ENCODE measurements at regions not wholly inside any gene's neighbourhood (a gene's known extent, or its start where the extent isn't known, plus 50 kb on each side); places are given as distances from the start of the nearest gene placed in this dataset.

GRCh38 chr16:60463986-60464385, 1572.3 kb downstream of the CDH8 start:
- H3K4me1 ChIP-seq (ENCODE audit: control insufficient read depth, insufficient read depth, low read length) = no peaks in the 10 kb centered on the region
- H3K4me2 ChIP-seq (ENCODE audit: control insufficient read depth, insufficient read depth) = no peak overlapping the region
- no peak for FAIRE-seq
- H4K20me1 ChIP-seq (ENCODE audit: control insufficient read depth, insufficient read depth) = no peaks in the 10 kb centered on the region
- H3K27ac ChIP-seq (ENCODE audit: control insufficient read depth, insufficient read depth) = no peak overlapping the region
- RAD21 ChIA-PET (ENCODE audit: unreplicated experiment) = no interaction called here
- no peak for ATAC-seq
- no peaks in the 10 kb centered on the region for H3K36me3 ChIP-seq (ENCODE audit: control insufficient read depth in 2 of 2, insufficient read depth in 2 of 2, low read length in 1 of 2)
- no peak overlapping the region for H3K4me3 ChIP-seq
- CTCF ChIA-PET = no interaction called here
- no TSS peak for BruUV-seq (replicated peaks)
- in situ Hi-C loops (cut with MboI) (no loop called here), intact Hi-C loops (cut with micrococcal nuclease; ENCODE audit: unreplicated experiment) (no loop called here)
- no peak for TF ChIP-seq BACH1 (IDR thresholded peaks at IDR 0.05; ENCODE audit: borderline replicate concordance)
- no peak for TF ChIP-seq NR2F1 (conservative IDR thresholded peaks at IDR 0.05)
- TF ChIP-seq SRF (IDR thresholded peaks at IDR 0.05; ENCODE audit: low read depth in 2 of 2, low read length in 2 of 2) = no peak
- TF ChIP-seq NFYB (IDR thresholded peaks at IDR 0.05; ENCODE audit: insufficient read depth, low read depth, low read length) = no peak
- no peak for TF ChIP-seq SIX5 (IDR thresholded peaks at IDR 0.05; ENCODE audit: low read depth, low read length, severe bottlenecking)
- TF ChIP-seq NFXL1 (IDR thresholded peaks at IDR 0.05; ENCODE audit: borderline replicate concordance) = no peak
- no peaks in the 10 kb centered on the region for H3K79me2 ChIP-seq (ENCODE audit: control insufficient read depth, insufficient read depth, low read length)
- H2AFZ ChIP-seq (ENCODE audit: control insufficient read depth, low read depth, low read length) = no peak overlapping the region
- POLR2A ChIA-PET = no interaction called here
- no peaks in the 10 kb centered on the region for H3K9me3 ChIP-seq (replicated peaks; ENCODE audit: control insufficient read depth, insufficient read depth, low read length)
- SMC1A ChIA-PET (ENCODE audit: uncharacterized antibody, unreplicated experiment) = no interaction called here
- WGBS (ENCODE audit: insufficient coverage, insufficient replicate concordance, low lambda C conversion rate, missing lambda C conversion rate) = 11% methylated on average over 1 of the region's 1 CpG
- no peak for DNase-seq (ENCODE audit: low read depth, low spot score)
- no peak overlapping the region for H3K9ac ChIP-seq (ENCODE audit: control insufficient read depth, insufficient read depth, low read length)
- no peaks in the 10 kb centered on the region for H3K27me3 ChIP-seq (replicated peaks in 1 of 2; ENCODE audit: control insufficient read depth in 2 of 2, insufficient read depth in 2 of 2, low read length in 1 of 2)

DNA sequence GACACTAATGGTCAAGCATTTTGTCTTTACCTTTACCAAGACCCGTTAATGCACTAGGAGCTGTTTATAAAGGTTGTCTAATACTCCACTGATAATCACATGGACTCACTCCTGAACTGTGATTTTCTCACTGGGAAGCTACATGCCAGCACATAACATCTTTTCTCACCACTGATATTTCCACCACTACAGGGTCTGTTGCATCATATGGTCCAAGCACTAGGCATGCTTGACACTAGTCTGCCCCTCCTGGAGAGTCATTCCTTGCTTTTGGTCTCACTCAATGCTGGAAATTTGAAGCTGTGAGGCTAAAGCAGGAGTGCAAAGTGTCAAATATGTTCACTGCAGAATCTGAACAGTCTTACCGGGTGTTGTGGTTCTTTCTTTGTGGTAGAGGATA, 1576.8 kb downstream of the CDH8 start:
- SMC1A ChIA-PET (ENCODE audit: uncharacterized antibody, unreplicated experiment) = no interaction called here
- RAD21 ChIA-PET (ENCODE audit: unreplicated experiment) = no interaction called here
- Histone ChIP-seq H3K4me2 (ENCODE audit: control insufficient read depth, insufficient read depth) (no peak overlapping the region), H4K20me1 (ENCODE audit: control insufficient read depth, insufficient read depth) (no peaks in the 10 kb centered on the region), H3K4me3 (no peak overlapping the region), H3K27ac (ENCODE audit: control insufficient read depth, insufficient read depth) (no peak overlapping the region), H3K9me3 (replicated peaks; ENCODE audit: control insufficient read depth, insufficient read depth, low read length) (no peaks in the 10 kb centered on the region; the same call in 2 of the 3 replicates), H3K27me3 (replicated peaks in 1 of 2; ENCODE audit: control insufficient read depth in 2 of 2, insufficient read depth in 2 of 2, low read length in 1 of 2) (no peaks in the 10 kb centered on the region), H3K36me3 (ENCODE audit: control insufficient read depth in 2 of 2, insufficient read depth in 2 of 2, low read length in 1 of 2) (no peaks in the 10 kb centered on the region), H3K9ac (ENCODE audit: control insufficient read depth, insufficient read depth, low read length) (no peak overlapping the region), H3K79me2 (ENCODE audit: control insufficient read depth, insufficient read depth, low read length) (no peaks in the 10 kb centered on the region), H2AFZ (ENCODE audit: control insufficient read depth, low read depth, low read length) (no peak overlapping the region), H3K4me1 (ENCODE audit: control insufficient read depth, insufficient read depth, low read length) (no peaks in the 10 kb centered on the region)
- DNase-seq (ENCODE audit: low read depth, low spot score) = no peak
- 17% methylated on average over 2 of the region's 2 CpGs for WGBS (ENCODE audit: insufficient coverage, insufficient replicate concordance, low lambda C conversion rate, missing lambda C conversion rate)
- no peak for FAIRE-seq
- CTCF ChIA-PET = no interaction called here
- intact Hi-C loops (cut with micrococcal nuclease; ENCODE audit: unreplicated experiment) (no loop called here), in situ Hi-C loops (cut with MboI) (no loop called here)
- no peak for ATAC-seq
- POLR2A ChIA-PET = no interaction called here
- BruUV-seq (replicated peaks) = no TSS peak
- TF ChIP-seq BHLHE40 (IDR thresholded peaks at IDR 0.05; ENCODE audit: borderline replicate concordance in 1 of 2, low read depth in 2 of 2, low read length in 1 of 2) = no peak
- TF ChIP-seq PBX3 (IDR thresholded peaks at IDR 0.05; ENCODE audit: insufficient replicate concordance, low read depth, low read length) = no peak
- TF ChIP-seq MTA2 (IDR thresholded peaks at IDR 0.05; ENCODE audit: low read depth) = no peak
- TF ChIP-seq, protein P1, sequence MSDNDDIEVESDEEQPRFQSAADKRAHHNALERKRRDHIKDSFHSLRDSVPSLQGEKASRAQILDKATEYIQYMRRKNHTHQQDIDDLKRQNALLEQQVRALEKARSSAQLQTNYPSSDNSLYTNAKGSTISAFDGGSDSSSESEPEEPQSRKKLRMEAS (IDR thresholded peaks at IDR 0.05; ENCODE audit: low read depth, low read length) = no peak
- TF ChIP-seq ZNF207 (IDR thresholded peaks at IDR 0.05; ENCODE audit: borderline replicate concordance) = no peak
- TF ChIP-seq ZNF274 (IDR thresholded peaks at IDR 0.05; ENCODE audit: insufficient read depth, insufficient read length) = no peak
- no peak for TF ChIP-seq TAF1 (IDR thresholded peaks at IDR 0.05; ENCODE audit: borderline replicate concordance, low read depth, low read length)
- no peak for TF ChIP-seq CHD1 (IDR thresholded peaks at IDR 0.05; ENCODE audit: low read depth, low read length)
- no peak for TF ChIP-seq BMI1 (IDR thresholded peaks at IDR 0.05; ENCODE audit: borderline replicate concordance)
- TF ChIP-seq IRF3 (IDR thresholded peaks at IDR 0.05) = no peak
- no peak for TF ChIP-seq MEF2B (IDR thresholded peaks at IDR 0.05; ENCODE audit: partially characterized antibody, poor library complexity, severe bottlenecking)
- no peak for TF ChIP-seq JUND (IDR thresholded peaks at IDR 0.05; ENCODE audit: low read depth, low read length)
- TF ChIP-seq NR2F1 (conservative IDR thresholded peaks at IDR 0.05) = no peak
